ENCODE measurements at regions not wholly inside any gene's neighbourhood (a gene's known extent, or its start where the extent isn't known, plus 50 kb on each side); places are given as distances from the start of the nearest gene placed in this dataset.

- Histone ChIP-seq H3K27me3 (replicated peaks in 1 of 2; ENCODE audit: control insufficient read depth in 2 of 2, insufficient read depth in 2 of 2, low read length in 1 of 2) (no peaks in the 10 kb centered on the region), H3K9me3 (replicated peaks; ENCODE audit: control insufficient read depth, insufficient read depth, low read length) (no peaks in the 10 kb centered on the region; the same call in 2 of the 3 replicates), H3K36me3 (ENCODE audit: control insufficient read depth in 2 of 2, insufficient read depth in 2 of 2, low read length in 1 of 2) (no peaks in the 10 kb centered on the region), H3K9ac (ENCODE audit: control insufficient read depth, insufficient read depth, low read length) (no peak overlapping the region), H3K79me2 (ENCODE audit: control insufficient read depth, insufficient read depth, low read length) (no peaks in the 10 kb centered on the region), H2AFZ (ENCODE audit: control insufficient read depth, low read depth, low read length) (no peak overlapping the region), H3K4me1 (ENCODE audit: control insufficient read depth, insufficient read depth, low read length) (no peaks in the 10 kb centered on the region), H3K4me2 (ENCODE audit: control insufficient read depth, insufficient read depth) (no peak overlapping the region), H3K4me3 (no peak overlapping the region), H3K27ac (ENCODE audit: control insufficient read depth, insufficient read depth) (no peak overlapping the region), H4K20me1 (ENCODE audit: control insufficient read depth, insufficient read depth) (no peaks in the 10 kb centered on the region)
- ChIA-PET RAD21 (ENCODE audit: unreplicated experiment) (no interaction called here), CTCF (interaction anchor here (1.2 to 1.6 kb wide), 3 partner anchors 53 to 203 kb away, joined by 3 to 4 read pairs (median 3); no protein-coding TSS in a partner anchor), SMC1A (ENCODE audit: uncharacterized antibody, unreplicated experiment) (interaction anchor here (0.8 to 2.6 kb wide), 12 partner anchors 8 to 150 kb away, joined by 3 to 9 read pairs (median 6); no protein-coding TSS in a partner anchor), POLR2A (interaction anchor here (0.8 kb wide), 1 partner anchor 14 kb away, joined by 4 read pairs; no protein-coding TSS in a partner anchor)
- no peak for FAIRE-seq
- TF ChIP-seq SREBF1 (IDR thresholded peaks at IDR 0.05; ENCODE audit: low read length) (no peak), MTA2 (IDR thresholded peaks at IDR 0.05; ENCODE audit: low read depth) (peak; percentile 62), BCL11A (IDR thresholded peaks at IDR 0.05; ENCODE audit: low read depth, low read length) (no peak), MEF2B (IDR thresholded peaks at IDR 0.05; ENCODE audit: partially characterized antibody, poor library complexity, severe bottlenecking) (peak; percentile 11)
- no peak for DNase-seq (ENCODE audit: low read depth, low spot score)
- in situ Hi-C loops (cut with MboI) (no loop called here), intact Hi-C loops (cut with micrococcal nuclease; ENCODE audit: unreplicated experiment) (no loop called here)
- BruUV-seq (replicated peaks), result no TSS peak
- WGBS (ENCODE audit: insufficient coverage, insufficient replicate concordance, low lambda C conversion rate, missing lambda C conversion rate), result 31% methylated on average over 5 of the region's 5 CpGs
- peak; percentile 76 for ATAC-seq
These were observed 191.0 kb upstream of the FN1 start for GRCh38 chr2:215626812-215627281.

- ChIA-PET POLR2A (interaction anchor here (0.8 kb wide), 1 partner anchor 14 kb away, joined by 4 read pairs; no protein-coding TSS in a partner anchor), SMC1A (ENCODE audit: uncharacterized antibody, unreplicated experiment) (interaction anchor here (0.8 to 2.6 kb wide), 6 partner anchors 14 to 151 kb away, joined by 3 to 9 read pairs (median 6); no protein-coding TSS in a partner anchor), CTCF (interaction anchor here (1.2 kb wide), 1 partner anchor 171 kb away, joined by 3 read pairs; no protein-coding TSS in a partner anchor), RAD21 (ENCODE audit: unreplicated experiment) (no interaction called here)
- intact Hi-C loops (cut with micrococcal nuclease; ENCODE audit: unreplicated experiment), result no loop called here
- Histone ChIP-seq H3K27me3 (replicated peaks in 1 of 2; ENCODE audit: control insufficient read depth in 2 of 2, insufficient read depth in 2 of 2, low read length in 1 of 2) (no peaks in the 10 kb centered on the region), H3K9me3 (replicated peaks; ENCODE audit: control insufficient read depth, insufficient read depth, low read length) (no peaks in the 10 kb centered on the region), H3K4me3 (no peak overlapping the region), H3K36me3 (ENCODE audit: control insufficient read depth in 2 of 2, insufficient read depth in 2 of 2, low read length in 1 of 2) (no peaks in the 10 kb centered on the region), H3K79me2 (ENCODE audit: control insufficient read depth, insufficient read depth, low read length) (no peaks in the 10 kb centered on the region), H3K4me2 (ENCODE audit: control insufficient read depth, insufficient read depth) (no peak overlapping the region), H3K4me1 (ENCODE audit: control insufficient read depth, insufficient read depth, low read length) (no peaks in the 10 kb centered on the region), H2AFZ (ENCODE audit: control insufficient read depth, low read depth, low read length) (no peak overlapping the region), H4K20me1 (ENCODE audit: control insufficient read depth, insufficient read depth) (no peaks in the 10 kb centered on the region), H3K9ac (ENCODE audit: control insufficient read depth, insufficient read depth, low read length) (no peak overlapping the region), H3K27ac (ENCODE audit: control insufficient read depth, insufficient read depth) (no peak overlapping the region)
- no peak for ATAC-seq
- 4% methylated on average over 1 of the region's 1 CpG for WGBS (ENCODE audit: insufficient coverage, insufficient replicate concordance, low lambda C conversion rate, missing lambda C conversion rate)
- in situ Hi-C loops (cut with MboI), result no loop called here
- no peak for FAIRE-seq
- DNase-seq (ENCODE audit: low read depth, low spot score), result no peak
- no TSS peak for BruUV-seq (replicated peaks)
- TF ChIP-seq IRF4 (IDR thresholded peaks at IDR 0.05; ENCODE audit: low read depth, low read length) (no peak), NFYB (IDR thresholded peaks at IDR 0.05; ENCODE audit: insufficient read depth, low read depth, low read length) (no peak), KLF5 (IDR thresholded peaks at IDR 0.05; ENCODE audit: partially characterized antibody) (no peak), ATF7 (IDR thresholded peaks at IDR 0.05; ENCODE audit: low read depth) (no peak), SREBF1 (IDR thresholded peaks at IDR 0.05; ENCODE audit: low read length) (no peak), SP1 (IDR thresholded peaks at IDR 0.05; ENCODE audit: low read depth, low read length) (no peak), MEF2A (IDR thresholded peaks at IDR 0.05; ENCODE audit: insufficient read depth, low read depth, low read length) (no peak), REST (IDR thresholded peaks at IDR 0.05; ENCODE audit: low read depth, low read length) (no peak), TCF7 (IDR thresholded peaks at IDR 0.05; ENCODE audit: borderline replicate concordance) (no peak), SMAD5 (IDR thresholded peaks at IDR 0.05; ENCODE audit: low read depth) (no peak), DPF2 (IDR thresholded peaks at IDR 0.05) (no peak)
These were observed 190.2 kb upstream of the FN1 start for GRCh38 chr2:215626063-215626462.
